ENCODE measurements at regions not wholly inside any gene's neighbourhood (a gene's known extent, or its start where the extent isn't known, plus 50 kb on each side); places are given as distances from the start of the nearest gene placed in this dataset.

- no peak for TF ChIP-seq CUX1 (IDR thresholded peaks at IDR 0.05; ENCODE audit: insufficient replicate concordance, low read depth, low read length)
- no peak for TF ChIP-seq ZNF274 (IDR thresholded peaks at IDR 0.05; ENCODE audit: insufficient read depth, insufficient read length)
These were observed 156.9 kb downstream of the NKX6-1 start (continued) for GRCh38 chr4:84342161-84342560.

- no peaks in the 10 kb centered on the region for H3K27me3 ChIP-seq (replicated peaks in 1 of 2; ENCODE audit: control insufficient read depth in 2 of 2, insufficient read depth in 2 of 2, low read length in 1 of 2)
- ChIA-PET RAD21 (ENCODE audit: unreplicated experiment) (no interaction called here), CTCF (no interaction called here), POLR2A (no interaction called here), SMC1A (ENCODE audit: uncharacterized antibody, unreplicated experiment) (no interaction called here)
- H2AFZ ChIP-seq (ENCODE audit: control insufficient read depth, low read depth, low read length) = no peak overlapping the region
- no peaks in the 10 kb centered on the region for H3K9me3 ChIP-seq (replicated peaks; ENCODE audit: control insufficient read depth, insufficient read depth, low read length)
- H3K79me2 ChIP-seq (ENCODE audit: control insufficient read depth, insufficient read depth, low read length) = no peaks in the 10 kb centered on the region
- no peak for FAIRE-seq
- no peak overlapping the region for H3K9ac ChIP-seq (ENCODE audit: control insufficient read depth, insufficient read depth, low read length)
- TF ChIP-seq POLR2AphosphoS5 (IDR thresholded peaks at IDR 0.05; ENCODE audit: low read length) = no peak
- no peak for TF ChIP-seq ZBTB11 (CRISPR knock-in tag; IDR thresholded peaks at IDR 0.05)
- no peak for TF ChIP-seq POLR2A (IDR thresholded peaks at IDR 0.05; ENCODE audit: low read depth, low read length)
- no peak for TF ChIP-seq ZNF622 (IDR thresholded peaks at IDR 0.05)
- TF ChIP-seq SMAD5 (IDR thresholded peaks at IDR 0.05; ENCODE audit: low read depth) = no peak
- no peak for TF ChIP-seq MAX (IDR thresholded peaks at IDR 0.05; ENCODE audit: low read depth, low read length)
- H3K4me1 ChIP-seq (ENCODE audit: control insufficient read depth, insufficient read depth, low read length) = no peaks in the 10 kb centered on the region
- in situ Hi-C loops (cut with MboI) (no loop called here), intact Hi-C loops (cut with micrococcal nuclease; ENCODE audit: unreplicated experiment) (no loop called here)
- no peaks in the 10 kb centered on the region for H4K20me1 ChIP-seq (ENCODE audit: control insufficient read depth, insufficient read depth)
- no peak overlapping the region for H3K27ac ChIP-seq (ENCODE audit: control insufficient read depth, insufficient read depth)
- ATAC-seq = no peak
- H3K36me3 ChIP-seq (ENCODE audit: control insufficient read depth in 2 of 2, insufficient read depth in 2 of 2, low read length in 1 of 2) = no peaks in the 10 kb centered on the region
- no peak overlapping the region for H3K4me2 ChIP-seq (ENCODE audit: control insufficient read depth, insufficient read depth)
- no peak for DNase-seq (ENCODE audit: low read depth, low spot score)
- H3K4me3 ChIP-seq = no peak overlapping the region
- no TSS peak for BruUV-seq (replicated peaks)
These were observed 157.5 kb downstream of the NKX6-1 start for GRCh38 chr4:84341559-84341958.
